ENCODE measurements at regions not wholly inside any gene's neighbourhood (a gene's known extent, or its start where the extent isn't known, plus 50 kb on each side); places are given as distances from the start of the nearest gene placed in this dataset.

DNA sequence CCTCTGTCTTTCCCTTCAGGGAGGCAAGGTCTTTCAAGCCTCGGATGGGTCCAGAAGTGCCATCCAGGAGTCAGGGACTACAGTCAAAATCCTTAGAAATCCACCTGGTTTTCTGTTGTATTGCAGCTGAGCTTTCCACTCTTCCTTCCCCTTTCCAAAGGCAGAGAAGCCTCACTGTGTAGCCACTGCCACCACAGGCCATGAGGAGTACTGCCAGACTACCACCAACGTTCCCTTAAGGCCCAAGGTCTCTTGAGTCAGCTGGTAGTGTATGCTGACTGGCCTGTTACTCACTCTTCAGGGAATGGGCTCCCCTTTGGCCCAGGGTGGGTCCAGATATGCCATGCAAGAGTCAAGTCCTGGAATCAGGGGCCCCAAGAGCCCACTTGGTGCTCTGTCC, 1454.1 kb downstream of the PCDH19 start:
- no peak overlapping the region for H2BK12ac ChIP-seq (ENCODE audit: low read depth, low read length)
- H3K36me3 ChIP-seq (ENCODE audit: control insufficient read depth in 2 of 4, insufficient read depth in 4 of 4, low read length in 3 of 4), result no peaks in the 10 kb centered on the region
- H3K9me3 ChIP-seq (ENCODE audit: insufficient read depth in 2 of 2, low read depth in 1 of 2, low read length in 1 of 2), result no peaks in the 10 kb centered on the region
- H4K8ac ChIP-seq (ENCODE audit: extremely low read depth, insufficient read depth, low read length), result no peak overlapping the region
- H3K27me3 ChIP-seq (replicated peaks in 1 of 4; ENCODE audit: control insufficient read depth in 3 of 4, extremely low read depth in 1 of 4, insufficient read depth in 3 of 4, low read length in 3 of 4), result no peaks in the 10 kb centered on the region
- no peaks in the 10 kb centered on the region for H3K79me2 ChIP-seq (ENCODE audit: control insufficient read depth in 1 of 2, insufficient read depth in 2 of 2, low read length in 2 of 2)
- H3K79me1 ChIP-seq (ENCODE audit: low read depth, low read length), result no peaks in the 10 kb centered on the region
- H2BK20ac ChIP-seq (ENCODE audit: low read length), result no peak overlapping the region
- no peak overlapping the region for H3K18ac ChIP-seq (ENCODE audit: extremely low read depth, low read length)
- no peak overlapping the region for H4K5ac ChIP-seq (ENCODE audit: insufficient read length, low read depth, low read length)
- no peak overlapping the region for H2BK120ac ChIP-seq (replicated peaks; ENCODE audit: low read depth, low read length)
- FAIRE-seq, result peak; percentile 80
- no peak overlapping the region for H3K4ac ChIP-seq (replicated peaks; ENCODE audit: insufficient read length, low read depth, low read length)
- no peak overlapping the region for H3K4me3 ChIP-seq (ENCODE audit: extremely low read depth in 1 of 4, insufficient read depth in 2 of 4, low read depth in 3 of 4, low read length in 4 of 4)
- no peaks in the 10 kb centered on the region for H3K23me2 ChIP-seq (ENCODE audit: low read depth, low read length)
- TF ChIP-seq ASH2L (IDR thresholded peaks at IDR 0.05; ENCODE audit: low read length) (no peak), RXRA (IDR thresholded peaks at IDR 0.05; ENCODE audit: insufficient read depth, low read depth, low read length) (no peak), GABPA (IDR thresholded peaks at IDR 0.05; ENCODE audit: borderline replicate concordance, insufficient read depth, low read length) (no peak), EZH2 (IDR thresholded peaks at IDR 0.05; ENCODE audit: low read depth, low read length, severe bottlenecking) (no peak), RFX5 (IDR thresholded peaks at IDR 0.05; ENCODE audit: borderline replicate concordance, low read depth, low read length) (no peak), KDM5A (IDR thresholded peaks at IDR 0.05; ENCODE audit: low read length) (no peak), PHF8 (conservative IDR thresholded peaks at IDR 0.05; ENCODE audit: low read depth, low read length) (no peak), RAD21 (IDR thresholded peaks at IDR 0.05 in 1 of 2, conservative IDR thresholded peaks at IDR 0.05 in 1 of 2; ENCODE audit: low read depth in 2 of 2, low read length in 2 of 2) (peak; percentile 43 to 55; a peak in 3 of 4 replicates)
- TF ChIP-seq, protein P1, sequence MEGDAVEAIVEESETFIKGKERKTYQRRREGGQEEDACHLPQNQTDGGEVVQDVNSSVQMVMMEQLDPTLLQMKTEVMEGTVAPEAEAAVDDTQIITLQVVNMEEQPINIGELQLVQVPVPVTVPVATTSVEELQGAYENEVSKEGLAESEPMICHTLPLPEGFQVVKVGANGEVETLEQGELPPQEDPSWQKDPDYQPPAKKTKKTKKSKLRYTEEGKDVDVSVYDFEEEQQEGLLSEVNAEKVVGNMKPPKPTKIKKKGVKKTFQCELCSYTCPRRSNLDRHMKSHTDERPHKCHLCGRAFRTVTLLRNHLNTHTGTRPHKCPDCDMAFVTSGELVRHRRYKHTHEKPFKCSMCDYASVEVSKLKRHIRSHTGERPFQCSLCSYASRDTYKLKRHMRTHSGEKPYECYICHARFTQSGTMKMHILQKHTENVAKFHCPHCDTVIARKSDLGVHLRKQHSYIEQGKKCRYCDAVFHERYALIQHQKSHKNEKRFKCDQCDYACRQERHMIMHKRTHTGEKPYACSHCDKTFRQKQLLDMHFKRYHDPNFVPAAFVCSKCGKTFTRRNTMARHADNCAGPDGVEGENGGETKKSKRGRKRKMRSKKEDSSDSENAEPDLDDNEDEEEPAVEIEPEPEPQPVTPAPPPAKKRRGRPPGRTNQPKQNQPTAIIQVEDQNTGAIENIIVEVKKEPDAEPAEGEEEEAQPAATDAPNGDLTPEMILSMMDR (IDR thresholded peaks at IDR 0.05; ENCODE audit: control extremely low read depth in 1 of 3, insufficient read depth in 1 of 3, low read depth in 1 of 3, low read length in 3 of 3), result peak; percentile 28 to 57 (median 39)
- H3K14ac ChIP-seq (ENCODE audit: insufficient read length), result no peak overlapping the region
- no peak for DNase-seq (ENCODE audit: low read depth in 1 of 2, low spot score in 2 of 2)
- no peak overlapping the region for H4K91ac ChIP-seq (replicated peaks; ENCODE audit: insufficient read length, low read length)
- ChIA-PET POLR2A (ENCODE audit: partially characterized antibody) (no interaction called here), CTCF (ENCODE audit: partially characterized antibody) (interaction anchor here (1.0 to 1.6 kb wide), 2 partner anchors 11 to 67 kb away, joined by 4 to 5 read pairs; no protein-coding TSS in a partner anchor)
- no peak overlapping the region for H3K9ac ChIP-seq (replicated peaks in 1 of 4; ENCODE audit: extremely low read depth in 1 of 4, low read depth in 3 of 4, low read length in 3 of 4)
- H3K4me1 ChIP-seq (replicated peaks in 1 of 4; ENCODE audit: control insufficient read depth in 3 of 4, insufficient read depth in 4 of 4, low read length in 3 of 4), result no peaks in the 10 kb centered on the region
- H2AFZ ChIP-seq (ENCODE audit: low read length), result 0 out of 2 replicates have a peak overlapping the region, but pooled peaks have one; percentile 62
- no peak overlapping the region for H2AK5ac ChIP-seq (ENCODE audit: low read depth, low read length)
- no peak overlapping the region for H3K23ac ChIP-seq (ENCODE audit: insufficient read length)
- no peak overlapping the region for H2BK15ac ChIP-seq (ENCODE audit: low read length)
- no peak overlapping the region for H3K27ac ChIP-seq (ENCODE audit: low read depth, low read length)
- 67% methylated on average over 1 of the region's 2 CpGs; no CpG with 5 or more reads in 1 of the 2 experiments for WGBS, 2 experiments (ENCODE audit: extremely low coverage in 1 of 2, insufficient coverage in 1 of 2, insufficient read length in 1 of 2, insufficient replicate concordance in 2 of 2, low coverage in 1 of 2, low lambda C conversion rate in 2 of 2, missing lambda C conversion rate in 1 of 2)
- H2BK5ac ChIP-seq (ENCODE audit: low read depth, low read length), result no peak overlapping the region
- H4K20me1 ChIP-seq (replicated peaks in 1 of 2; ENCODE audit: control insufficient read depth in 1 of 2, insufficient read depth in 2 of 2, low read length in 2 of 2), result no peaks in the 10 kb centered on the region
- no peak overlapping the region for H3K4me2 ChIP-seq (ENCODE audit: insufficient read depth in 1 of 2, low read depth in 2 of 2, low read length in 2 of 2)
- no peak overlapping the region for H3K56ac ChIP-seq (replicated peaks; ENCODE audit: insufficient read length, low read depth, low read length)

All from H1 (cell line).